H9 (cell line): ENCODE measurements at regions not wholly inside any gene's neighbourhood (a gene's known extent, or its start where the extent isn't known, plus 50 kb on each side); places are given as distances from the start of the nearest gene placed in this dataset.

ENCODE experiments used
- DNase-seq: peaks from one replicate; pipeline ENCODE4 v3.0.0-alpha.2; 2017
- H2AFZ ChIP-seq: one replicate; pipeline ENCODE4 v1.6.1; 2013; ENCODE audit warnings: mild to moderate bottlenecking, low read length, control low read depth, moderate library complexity
- H2AK5ac ChIP-seq: 2 replicates; pipeline ENCODE4 v1.6.1; 2013; ENCODE audit warnings: low read length, control low read depth, mixed read lengths; ENCODE audit not compliant: insufficient read length
- H2BK120ac ChIP-seq: one replicate; pipeline ENCODE4 v1.6.1; 2013; ENCODE audit warnings: low read depth, mild to moderate bottlenecking, low read length, control low read depth, inconsistent platforms; ENCODE audit not compliant: poor library complexity, severe bottlenecking
- H2BK12ac ChIP-seq: 2 replicates; pipeline ENCODE4 v1.6.1; 2013; ENCODE audit warnings: low read length, control low read depth, mixed read lengths, low read depth; ENCODE audit not compliant: insufficient read length
- H2BK15ac ChIP-seq: 2 replicates; pipeline ENCODE4 v1.6.1; 2013; ENCODE audit warnings: low read depth, low read length, control low read depth
- H2BK20ac ChIP-seq: one replicate; pipeline ENCODE4 v1.6.1; 2013; ENCODE audit warnings: low read depth, mild to moderate bottlenecking, low read length, control low read depth, inconsistent platforms; ENCODE audit not compliant: poor library complexity, severe bottlenecking
- H2BK5ac ChIP-seq: 2 replicates; pipeline ENCODE4 v1.6.1; 2013; ENCODE audit warnings: low read length, control low read depth, mixed read lengths; ENCODE audit not compliant: insufficient read length
- H3K14ac ChIP-seq: 2 replicates; pipeline ENCODE4 v1.6.1; 2013; ENCODE audit warnings: low read length, control low read depth; ENCODE audit not compliant: insufficient read depth
- H3K18ac ChIP-seq: 2 replicates; pipeline ENCODE4 v1.6.1; 2013; ENCODE audit warnings: low read depth, mild to moderate bottlenecking, mixed read lengths, low read length, control low read depth; ENCODE audit not compliant: insufficient read length
- H3K23ac ChIP-seq: 2 replicates; pipeline ENCODE4 v1.6.1; 2013; ENCODE audit warnings: low read length, control low read depth, mixed read lengths, low read depth; ENCODE audit not compliant: insufficient read length
- H3K23me2 ChIP-seq: 2 replicates; pipeline ENCODE4 v1.6.1; 2013; ENCODE audit warnings: low read depth, mild to moderate bottlenecking, mixed read lengths, low read length, control low read depth; ENCODE audit not compliant: insufficient read length, poor library complexity, severe bottlenecking
- H3K27ac ChIP-seq: 2 replicates; pipeline ENCODE4 v1.5.1; 2013; ENCODE audit warnings: low read length, control low read depth, mixed read lengths, low read depth; ENCODE audit not compliant: insufficient read length
- H3K27me3 ChIP-seq: 2 replicates; pipeline ENCODE4 v1.6.1; 2013; ENCODE audit warnings: low read length, control low read depth, inconsistent platforms; ENCODE audit not compliant: insufficient read depth
- H3K4ac ChIP-seq: 2 replicates; pipeline ENCODE4 v1.6.1; 2013; ENCODE audit warnings: low read depth, mild to moderate bottlenecking, control low read depth, inconsistent platforms, low read length, moderate library complexity
- H3K4me1 ChIP-seq: 2 replicates; pipeline ENCODE4 v1.6.1; 2013; ENCODE audit warnings: low read length, control low read depth, inconsistent platforms; ENCODE audit not compliant: insufficient read depth
- H3K4me2 ChIP-seq: 2 replicates; pipeline ENCODE4 v1.6.1; 2013; ENCODE audit warnings: low read length, control low read depth, mixed read lengths; ENCODE audit not compliant: insufficient read length, insufficient read depth
- H3K56ac ChIP-seq: 2 replicates; pipeline ENCODE4 v1.6.1; 2013; ENCODE audit warnings: low read depth, mild to moderate bottlenecking, mixed read lengths, low read length, control low read depth; ENCODE audit not compliant: insufficient read length
- H3K79me1 ChIP-seq: 2 replicates; pipeline ENCODE4 v1.6.1; 2013; ENCODE audit warnings: low read depth, mild to moderate bottlenecking, moderate library complexity, low read length, control low read depth, inconsistent platforms; ENCODE audit not compliant: insufficient read depth, poor library complexity, severe bottlenecking
- H3K79me2 ChIP-seq: 2 replicates; pipeline ENCODE4 v1.6.1; 2013; ENCODE audit warnings: low read length, control low read depth, inconsistent platforms; ENCODE audit not compliant: insufficient read depth
- H3K9ac ChIP-seq: 2 replicates; pipeline ENCODE4 v1.6.1; 2013; ENCODE audit warnings: low read length, control low read depth, mixed read lengths; ENCODE audit not compliant: insufficient read length; ENCODE audit errors: extremely low read depth
- H3K9me3 ChIP-seq: one replicate; pipeline ENCODE4 v1.6.1; 2013; ENCODE audit warnings: low read depth, low read length, inconsistent platforms; ENCODE audit not compliant: control insufficient read depth
- H3T11ph ChIP-seq: one replicate; pipeline ENCODE4 v1.6.1; 2013; ENCODE audit warnings: mild to moderate bottlenecking, low read length, control low read depth, inconsistent platforms
- H4K20me1 ChIP-seq: one replicate; pipeline ENCODE4 v1.6.1; 2013; ENCODE audit not compliant: control insufficient read depth, insufficient read length, insufficient read depth
- H4K5ac ChIP-seq: 2 replicates; pipeline ENCODE4 v1.6.1; 2013; ENCODE audit warnings: low read depth, mild to moderate bottlenecking, mixed read lengths, low read length, control low read depth; ENCODE audit not compliant: insufficient read length
- H4K8ac ChIP-seq: replicated peaks from 2 replicates; pipeline ENCODE4 v1.6.1; 2013; ENCODE audit warnings: low read length, control low read depth, mixed read lengths, low read depth; ENCODE audit not compliant: insufficient read length
- H4K91ac ChIP-seq: 2 replicates; pipeline ENCODE4 v1.6.1; 2013; ENCODE audit warnings: low read depth, mild to moderate bottlenecking, moderate library complexity, mixed read lengths, low read length, control low read depth; ENCODE audit not compliant: insufficient read length
- H3K27ac Mint-ChIP-seq, 3 experiments: 2 replicates in 2 of 3; 3 replicates in 1 of 3; pipeline ENCODE4 v1.8.0; 2020 to 2021; ENCODE audit warnings: mixed read lengths in 3 of 3, mild to moderate bottlenecking in 1 of 3, moderate library complexity in 1 of 3
- H3K27me3 Mint-ChIP-seq: 2 replicates; pipeline ENCODE4 v1.8.0; 2021; ENCODE audit warnings: low read depth, mild to moderate bottlenecking, moderate library complexity, mixed read lengths
- H3K36me3 Mint-ChIP-seq, 3 experiments: 2 replicates in 2 of 3; 3 replicates in 1 of 3; pipeline ENCODE4 v1.8.0; 2020 to 2021; ENCODE audit warnings: low read depth in 3 of 3, mixed read lengths in 3 of 3; ENCODE audit not compliant: insufficient read depth in 1 of 3
- H3K4me1 Mint-ChIP-seq, 2 experiments: 2 replicates each; pipeline ENCODE4 v1.8.0; 2020; ENCODE audit warnings: mixed read lengths in 2 of 2
- H3K4me3 Mint-ChIP-seq, 2 experiments: 2 replicates in 1 of 2; 3 replicates in 1 of 2; pipeline ENCODE4 v1.8.0; 2020 to 2021; ENCODE audit warnings: mild to moderate bottlenecking in 2 of 2, mixed read lengths in 2 of 2, moderate library complexity in 1 of 2
- H3K9me3 Mint-ChIP-seq, 2 experiments: 2 replicates in 1 of 2; 3 replicates in 1 of 2; pipeline ENCODE4 v1.8.0; 2020; ENCODE audit warnings: mild to moderate bottlenecking in 2 of 2, mixed read lengths in 2 of 2, moderate library complexity in 1 of 2
- WGBS: extraction: QIAGEN DNeasy Blood & Tissue Kit; methylation state at CpG from one replicate; pipeline ENCODE4 v1.1.7; 2013; ENCODE audit warnings: missing lambda C conversion rate, low lambda C conversion rate, mixed read lengths; ENCODE audit not compliant: insufficient read length; ENCODE audit errors: extremely low coverage; 5-methylcytosine and 5-hydroxymethylcytosine counted together
- TF ChIP-seq, protein P1 (sequence below): fragments of 200-600 bp; sonication (generic); conservative IDR thresholded peaks from 3 replicates; pipeline ENCODE4 v1.8.0; 2021; ENCODE audit warnings: antibody characterized with exemption, mild to moderate bottlenecking

DNA sequence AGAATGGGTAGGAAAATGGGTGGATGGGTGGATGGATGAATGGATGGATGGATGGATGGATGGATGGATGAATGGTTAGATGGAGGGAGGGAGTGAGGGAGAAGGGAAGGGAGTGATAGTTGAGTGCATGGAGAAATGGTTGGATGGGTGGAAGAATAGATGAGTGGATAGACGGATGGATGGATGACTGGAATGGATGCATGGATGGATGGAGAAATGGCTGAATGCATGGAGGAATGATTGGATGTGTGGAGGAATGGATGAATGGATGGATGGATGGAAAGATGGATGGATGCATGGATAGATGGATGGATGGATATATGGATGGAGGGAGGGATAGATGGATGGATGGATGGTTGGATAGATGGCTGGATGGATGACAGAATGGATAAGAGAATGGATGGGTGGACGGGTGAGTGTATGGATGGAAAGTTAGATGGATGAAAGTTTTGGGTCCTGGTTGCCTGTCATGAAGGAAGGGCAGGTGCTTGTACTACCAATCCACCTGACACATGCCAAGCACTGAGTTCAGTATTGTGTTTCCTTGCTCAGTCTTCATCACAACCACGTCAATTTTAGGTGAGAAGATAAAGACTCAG, 286.5 kb upstream of the RTL1 start:
- H2BK12ac ChIP-seq, result no peak overlapping the region
- Mint-ChIP-seq H3K4me1 (peaks cover 27 to 29% of the 10 kb centered on the region in 2 experiments), H3K27ac (no peak overlapping the region), H3K9me3 (no peaks in the 10 kb centered on the region; a peak in 1 of 5 replicates), H3K27me3 (peaks cover 13% of the 10 kb centered on the region), H3K36me3 (no peaks in the 10 kb centered on the region; a peak in 1 of 7 replicates), H3K4me3 (no peak overlapping the region)
- no peaks in the 10 kb centered on the region for H3K4me1 ChIP-seq
- no peak overlapping the region for H4K5ac ChIP-seq
- no peak overlapping the region for H3K14ac ChIP-seq
- no peak overlapping the region for H3K18ac ChIP-seq
- H3K23ac ChIP-seq, result no peak overlapping the region
- no peak overlapping the region for H2BK5ac ChIP-seq
- no peak overlapping the region for H3K4me2 ChIP-seq
- H3K79me1 ChIP-seq, result no peaks in the 10 kb centered on the region
- no peaks in the 10 kb centered on the region for H3K23me2 ChIP-seq
- H2BK120ac ChIP-seq, result no peak overlapping the region
- no peaks in the 10 kb centered on the region for H3K79me2 ChIP-seq
- H2BK20ac ChIP-seq, result no peak overlapping the region
- DNase-seq, result no peak
- no peak overlapping the region for H2AFZ ChIP-seq
- H2BK15ac ChIP-seq, result no peak overlapping the region
- no peak overlapping the region for H3K56ac ChIP-seq
- no peaks in the 10 kb centered on the region for H3K9me3 ChIP-seq
- H4K8ac ChIP-seq, result no peak overlapping the region
- no peak overlapping the region for H3K4ac ChIP-seq
- TF ChIP-seq, protein P1, sequence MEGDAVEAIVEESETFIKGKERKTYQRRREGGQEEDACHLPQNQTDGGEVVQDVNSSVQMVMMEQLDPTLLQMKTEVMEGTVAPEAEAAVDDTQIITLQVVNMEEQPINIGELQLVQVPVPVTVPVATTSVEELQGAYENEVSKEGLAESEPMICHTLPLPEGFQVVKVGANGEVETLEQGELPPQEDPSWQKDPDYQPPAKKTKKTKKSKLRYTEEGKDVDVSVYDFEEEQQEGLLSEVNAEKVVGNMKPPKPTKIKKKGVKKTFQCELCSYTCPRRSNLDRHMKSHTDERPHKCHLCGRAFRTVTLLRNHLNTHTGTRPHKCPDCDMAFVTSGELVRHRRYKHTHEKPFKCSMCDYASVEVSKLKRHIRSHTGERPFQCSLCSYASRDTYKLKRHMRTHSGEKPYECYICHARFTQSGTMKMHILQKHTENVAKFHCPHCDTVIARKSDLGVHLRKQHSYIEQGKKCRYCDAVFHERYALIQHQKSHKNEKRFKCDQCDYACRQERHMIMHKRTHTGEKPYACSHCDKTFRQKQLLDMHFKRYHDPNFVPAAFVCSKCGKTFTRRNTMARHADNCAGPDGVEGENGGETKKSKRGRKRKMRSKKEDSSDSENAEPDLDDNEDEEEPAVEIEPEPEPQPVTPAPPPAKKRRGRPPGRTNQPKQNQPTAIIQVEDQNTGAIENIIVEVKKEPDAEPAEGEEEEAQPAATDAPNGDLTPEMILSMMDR, result no peak
- H3K9ac ChIP-seq, result no peak overlapping the region
- no peak overlapping the region for H2AK5ac ChIP-seq
- no peak overlapping the region for H4K91ac ChIP-seq
- no peak overlapping the region for H3K27ac ChIP-seq
- no peaks in the 10 kb centered on the region for H4K20me1 ChIP-seq
- no peaks in the 10 kb centered on the region for H3K27me3 ChIP-seq
- WGBS, result 100% methylated on average over 1 of the region's 3 CpGs
- no peak overlapping the region for H3T11ph ChIP-seq
